ENCODE measurements at regions not wholly inside any gene's neighbourhood (a gene's known extent, or its start where the extent isn't known, plus 50 kb on each side); places are given as distances from the start of the nearest gene placed in this dataset.
"Not testable (repeated sequence)": the region's sequence is repeated elsewhere in the genome, so short reads cannot be mapped to it uniquely, and the experiment has no call there.

DNA sequence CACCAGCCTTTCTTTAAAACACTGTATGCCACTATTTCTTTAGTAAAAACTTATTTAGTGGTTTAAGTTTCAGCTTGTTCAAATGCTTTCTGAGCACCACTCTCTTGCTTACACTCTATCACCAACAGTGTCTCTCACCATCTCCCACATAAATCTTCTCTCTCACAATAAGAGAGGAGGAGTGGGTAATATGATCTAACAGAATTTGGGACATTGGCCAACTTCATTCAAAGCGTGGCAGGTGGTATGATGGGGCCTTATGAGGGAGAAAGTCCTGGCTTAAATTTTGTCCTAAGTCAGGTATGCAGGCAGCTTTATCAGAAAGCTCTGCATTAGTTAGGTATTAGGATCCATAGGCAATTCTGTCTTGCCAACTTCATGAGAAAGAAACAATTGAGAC lies 1132.5 kb downstream of the TUSC7 start:
- DNase-seq (ENCODE audit: low spot score) = no peak

DNA sequence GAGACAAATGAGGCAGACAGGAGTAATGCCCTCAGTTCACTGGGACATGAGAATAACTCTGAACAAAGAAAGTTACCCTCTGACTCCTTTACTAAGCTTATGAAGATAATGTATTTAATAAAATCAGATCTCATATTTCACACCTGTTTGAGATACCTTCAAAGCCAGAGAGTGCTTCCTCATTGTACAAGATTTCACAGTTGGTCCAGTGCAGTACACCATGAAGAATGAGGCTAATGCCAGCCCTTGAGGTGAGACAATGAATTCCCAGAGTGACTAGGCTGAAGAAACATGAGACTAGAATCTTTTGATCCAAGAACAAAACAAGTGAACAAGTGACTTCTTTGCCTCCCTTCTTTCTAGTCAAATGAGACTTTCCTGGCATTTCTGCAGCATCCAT lies 1133.8 kb downstream of the TUSC7 start:
- no peak for DNase-seq (ENCODE audit: low spot score)

DNA sequence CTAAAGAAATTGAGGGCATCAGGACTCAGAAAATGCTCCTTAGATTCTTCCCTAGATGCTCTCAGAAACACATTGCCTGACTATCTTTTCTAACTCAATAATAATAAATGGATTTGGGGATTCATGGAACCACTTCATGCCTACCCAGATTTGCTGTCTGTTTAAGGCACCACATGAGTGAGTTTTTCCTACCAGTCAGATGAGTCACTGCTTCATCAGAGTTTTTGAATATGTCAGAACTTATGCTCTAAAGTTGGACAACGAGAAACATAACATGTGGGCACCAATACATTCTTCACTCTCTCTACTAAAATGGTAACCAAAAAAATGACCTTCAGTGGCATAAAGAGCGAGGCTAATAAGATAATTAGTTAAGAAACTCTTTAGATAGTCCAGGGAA lies 1135.1 kb downstream of the TUSC7 start:
- no peak for DNase-seq (ENCODE audit: low spot score)

DNA sequence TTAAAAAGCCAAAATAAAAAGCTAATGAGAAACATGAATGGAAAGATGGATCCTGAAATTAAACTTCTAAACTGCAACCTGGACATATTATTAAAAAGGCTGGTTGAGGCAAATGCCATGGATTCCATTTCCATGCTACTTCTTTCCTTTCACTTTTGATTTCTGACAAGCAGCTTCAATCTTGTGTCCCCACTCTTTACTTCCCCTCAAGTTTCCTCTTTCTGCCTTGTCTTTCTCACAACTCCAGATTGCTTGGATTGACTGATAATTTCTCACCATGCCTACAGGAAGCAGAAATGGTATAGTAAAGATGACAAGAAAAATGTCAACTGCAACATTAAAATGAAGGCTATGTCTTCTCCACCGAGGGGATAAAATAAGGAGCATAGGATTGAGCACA lies 1136.7 kb downstream of the TUSC7 start:
- no peak for DNase-seq (ENCODE audit: low spot score)

DNA sequence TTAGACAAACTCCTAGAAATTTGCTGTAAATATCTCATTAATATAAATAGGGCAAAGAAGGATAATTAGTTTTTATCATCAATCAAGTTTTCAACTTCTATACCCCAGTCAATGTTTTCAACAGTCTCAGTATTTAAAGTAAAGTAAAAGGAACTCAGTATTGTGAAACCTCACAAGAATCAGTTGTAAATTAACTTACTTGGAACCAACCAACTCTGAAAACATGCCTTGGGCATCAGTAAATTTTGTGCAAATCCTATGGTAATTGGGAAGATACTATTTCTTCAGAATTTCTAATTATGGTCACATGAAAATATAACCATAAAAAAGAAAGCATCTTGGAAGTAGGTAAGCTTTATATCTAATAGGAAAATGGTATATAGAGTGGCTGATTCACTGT lies 1139.0 kb downstream of the TUSC7 start:
- no peak for DNase-seq (ENCODE audit: low spot score)

DNA sequence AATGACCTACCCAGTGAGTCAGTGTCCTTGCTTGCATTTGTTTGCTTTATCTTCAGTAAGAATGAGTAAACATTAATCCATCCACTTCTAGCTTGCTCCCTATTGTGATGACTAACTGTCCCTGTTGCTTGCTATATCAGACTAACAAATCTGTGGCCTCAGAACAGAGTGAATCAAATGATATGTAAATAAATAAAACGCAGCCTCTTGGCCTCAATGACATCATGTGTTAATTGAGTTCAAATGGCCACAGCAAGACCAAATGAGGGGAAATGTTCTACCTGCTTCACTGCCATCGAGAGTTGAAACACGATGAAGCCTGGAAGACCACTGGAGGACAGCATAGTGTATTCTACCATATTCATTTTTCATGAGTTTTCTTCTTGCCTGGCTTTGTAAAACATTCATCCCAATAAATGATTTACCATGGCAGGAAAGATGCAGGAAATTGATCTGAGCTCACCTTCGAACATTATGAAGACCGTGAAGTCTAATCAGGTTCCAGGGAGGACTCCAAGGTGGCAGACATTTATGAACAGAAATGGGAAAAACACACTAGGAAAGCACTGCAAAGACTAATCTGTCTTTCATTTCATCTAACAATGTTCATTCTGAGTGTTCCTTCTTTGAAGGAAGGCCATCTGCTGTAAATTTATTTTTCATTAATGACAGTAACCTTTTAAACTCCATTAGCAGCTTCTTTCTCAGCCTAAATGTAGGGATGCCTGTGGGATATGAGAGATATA lies 1144.5 kb downstream of the TUSC7 start:
- DNase-seq (ENCODE audit: low spot score) = no peak

DNA sequence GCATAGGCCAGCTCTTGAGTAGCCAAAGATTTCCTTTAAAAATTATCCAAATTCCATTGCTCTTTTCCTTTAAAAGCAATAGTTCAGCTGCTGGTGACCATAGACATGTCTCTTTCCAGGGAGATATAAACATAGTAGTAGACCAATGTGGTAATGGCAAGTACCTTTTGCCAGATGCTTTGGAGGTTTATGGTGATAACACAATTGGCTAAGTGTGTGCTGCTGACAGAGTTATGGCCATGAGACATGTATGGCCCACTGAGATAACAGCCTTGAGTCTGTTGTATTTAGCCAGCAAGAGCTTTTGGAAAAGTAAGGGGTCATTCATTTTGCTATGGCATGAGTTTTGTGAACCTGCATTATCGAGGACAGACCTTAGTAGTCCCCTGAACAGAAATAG lies 1146.8 kb downstream of the TUSC7 start:
- DNase-seq (ENCODE audit: low spot score) = no peak

DNA sequence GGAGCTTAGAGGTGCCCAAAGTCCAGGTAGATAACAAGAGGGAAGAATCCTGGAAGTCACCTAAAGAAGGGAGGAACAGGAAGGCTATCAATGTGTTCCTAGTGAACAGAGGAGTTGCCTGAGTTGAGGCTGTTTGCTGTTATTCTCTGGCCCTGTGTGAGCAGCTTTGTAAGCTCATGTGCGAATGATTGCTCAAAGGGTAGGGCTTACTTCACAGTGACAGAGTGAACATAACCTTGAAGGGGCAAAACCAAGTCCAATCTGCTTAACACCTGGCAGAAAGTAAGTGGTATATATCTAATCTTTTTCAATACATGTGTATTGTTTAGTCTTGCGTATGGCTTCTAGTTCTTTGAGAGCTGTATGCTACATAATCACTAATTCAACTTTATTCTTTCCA lies 1153.6 kb downstream of the TUSC7 start:
- DNase-seq (ENCODE audit: low spot score) = no peak

DNA sequence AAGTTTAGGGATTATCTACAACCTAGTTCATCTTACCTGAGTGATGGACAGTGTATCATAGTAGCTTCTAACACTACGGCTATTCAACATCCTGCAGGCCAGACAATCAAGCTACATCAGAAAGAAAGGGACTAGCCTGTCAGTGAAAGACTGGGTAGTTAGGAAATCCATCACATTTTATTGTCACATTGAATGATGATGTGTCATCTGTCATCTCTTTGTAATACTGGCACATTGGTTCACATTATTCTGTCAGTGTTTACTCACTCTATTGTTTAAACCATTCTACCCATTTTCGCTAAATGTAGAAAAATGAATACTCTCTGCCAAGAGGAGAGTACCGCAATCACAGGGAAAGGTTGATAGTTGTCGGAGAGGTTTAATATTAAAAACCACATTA lies 1155.8 kb downstream of the TUSC7 start:
- no peak for DNase-seq (ENCODE audit: low spot score)

DNA sequence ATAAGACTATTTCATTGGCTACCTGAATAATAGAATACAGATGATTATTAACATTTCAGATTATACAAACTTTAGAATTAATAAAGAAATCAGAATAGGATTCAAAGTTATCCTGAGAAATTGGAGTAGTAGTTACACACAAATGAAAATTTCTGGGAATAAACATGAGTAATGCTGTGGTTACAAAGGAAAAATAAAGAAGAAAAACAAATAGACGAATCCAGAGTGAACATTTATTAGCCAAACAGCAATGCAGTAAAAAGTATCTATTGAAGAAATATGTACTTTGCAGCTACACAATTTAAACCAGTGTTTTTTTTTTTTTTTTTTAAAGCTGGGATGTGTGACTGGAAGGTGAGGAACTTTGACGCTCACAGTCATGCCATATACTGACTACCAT lies 1159.2 kb downstream of the TUSC7 start:
- no peak for DNase-seq (ENCODE audit: low spot score)

DNA sequence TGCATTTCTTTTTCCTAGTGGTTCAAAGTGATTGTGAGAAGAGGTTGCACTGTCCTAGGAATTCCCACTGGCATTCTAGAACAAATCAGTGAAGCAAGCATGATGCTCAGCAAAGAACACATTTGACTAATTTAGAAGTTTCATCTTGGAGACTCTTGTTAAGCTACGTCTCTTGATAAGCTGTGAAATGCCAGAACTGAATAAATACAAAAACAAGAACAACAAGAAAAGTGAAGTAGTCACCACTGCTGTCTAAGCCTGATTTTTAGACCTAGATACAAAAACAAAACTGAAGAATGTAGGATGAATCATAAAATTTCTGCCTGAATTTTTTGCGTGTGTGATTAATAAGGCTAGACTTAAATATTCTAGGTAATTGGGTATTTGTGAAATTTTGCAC lies 1162.4 kb downstream of the TUSC7 start:
- no peak for DNase-seq (ENCODE audit: low spot score)

DNA sequence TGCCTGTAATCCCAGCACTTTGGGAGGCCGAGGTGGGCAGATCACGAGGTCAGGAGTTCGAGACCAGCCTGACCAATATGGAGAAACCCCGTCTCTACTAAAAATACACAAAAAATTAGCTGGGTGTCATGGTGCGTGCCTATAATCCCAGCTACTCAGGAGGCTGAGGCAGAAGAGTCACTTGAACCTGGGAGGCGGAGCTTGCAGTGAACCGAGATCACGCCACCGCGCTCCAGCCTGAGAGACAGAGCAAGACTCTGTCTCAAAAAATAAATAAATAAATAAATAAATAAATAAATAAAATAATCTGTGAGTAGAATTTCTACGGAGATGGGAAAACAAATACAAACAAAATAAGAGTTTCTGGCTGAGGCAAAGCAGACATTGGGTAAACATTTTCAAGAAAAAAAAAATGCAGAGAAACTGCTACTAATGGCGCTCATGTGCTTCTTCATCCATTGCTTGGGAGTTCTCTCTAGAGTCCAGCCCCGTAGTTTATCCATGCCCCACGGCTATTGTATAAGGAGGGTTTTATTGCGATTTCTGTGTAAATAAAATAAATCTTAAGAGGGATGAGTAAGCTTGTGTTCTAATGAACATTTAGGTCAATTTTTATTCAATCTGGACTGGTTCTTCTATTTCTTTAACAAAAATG lies 1161.9 kb downstream of the IGSF11 start:
- not testable (repeated sequence) for DNase-seq (ENCODE audit: low spot score)

DNA sequence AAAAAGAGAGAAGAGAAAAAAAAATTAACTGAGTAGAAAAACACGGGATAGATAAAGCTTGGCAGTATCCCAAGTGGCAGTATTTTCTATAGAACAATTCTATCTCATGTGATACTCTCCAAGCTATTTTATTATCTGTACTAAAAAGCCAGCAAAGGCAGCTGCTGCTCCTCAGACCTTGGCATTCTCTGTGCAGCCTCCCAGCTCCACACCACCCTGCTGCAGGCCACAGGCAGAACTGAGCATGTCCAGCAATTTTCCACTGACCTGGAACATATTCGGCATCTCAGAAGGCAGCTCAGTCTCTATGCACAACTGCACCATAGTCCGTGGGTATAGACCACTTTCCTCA lies 1161.4 kb downstream of the IGSF11 start:
- DNase-seq (ENCODE audit: low spot score) = no peak

DNA sequence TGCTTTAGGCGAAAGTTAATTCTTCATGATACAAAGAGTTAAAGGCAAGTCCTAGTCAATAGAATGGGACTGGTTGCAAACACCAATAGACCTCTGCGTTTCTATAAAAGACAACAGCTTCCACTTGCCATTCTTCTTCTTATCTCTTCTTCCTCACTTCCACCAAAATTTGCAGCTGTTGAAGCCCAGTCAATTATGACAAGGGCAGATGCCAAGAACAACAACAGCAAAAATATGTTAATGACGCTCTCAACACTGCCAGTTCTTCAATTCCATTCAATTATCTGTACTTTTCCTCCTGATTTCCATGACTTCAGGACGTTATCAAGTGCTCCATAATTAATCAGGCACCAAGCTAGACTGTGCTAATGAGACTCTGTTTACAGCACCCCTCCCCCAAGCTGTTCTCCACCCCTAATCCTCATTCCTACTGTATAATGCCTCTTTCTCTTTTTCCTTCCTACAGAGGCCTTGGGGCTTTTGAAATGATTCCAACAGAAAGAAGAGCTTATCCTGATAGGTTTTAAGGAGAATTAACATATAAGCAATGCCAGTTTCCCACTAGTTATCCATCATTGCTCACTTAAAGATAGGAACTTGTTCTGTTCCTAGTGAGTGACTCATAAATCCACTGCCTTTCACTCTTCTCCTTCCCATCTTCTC lies 1160.5 kb downstream of the IGSF11 start:
- no peak for DNase-seq (ENCODE audit: low spot score)

DNA sequence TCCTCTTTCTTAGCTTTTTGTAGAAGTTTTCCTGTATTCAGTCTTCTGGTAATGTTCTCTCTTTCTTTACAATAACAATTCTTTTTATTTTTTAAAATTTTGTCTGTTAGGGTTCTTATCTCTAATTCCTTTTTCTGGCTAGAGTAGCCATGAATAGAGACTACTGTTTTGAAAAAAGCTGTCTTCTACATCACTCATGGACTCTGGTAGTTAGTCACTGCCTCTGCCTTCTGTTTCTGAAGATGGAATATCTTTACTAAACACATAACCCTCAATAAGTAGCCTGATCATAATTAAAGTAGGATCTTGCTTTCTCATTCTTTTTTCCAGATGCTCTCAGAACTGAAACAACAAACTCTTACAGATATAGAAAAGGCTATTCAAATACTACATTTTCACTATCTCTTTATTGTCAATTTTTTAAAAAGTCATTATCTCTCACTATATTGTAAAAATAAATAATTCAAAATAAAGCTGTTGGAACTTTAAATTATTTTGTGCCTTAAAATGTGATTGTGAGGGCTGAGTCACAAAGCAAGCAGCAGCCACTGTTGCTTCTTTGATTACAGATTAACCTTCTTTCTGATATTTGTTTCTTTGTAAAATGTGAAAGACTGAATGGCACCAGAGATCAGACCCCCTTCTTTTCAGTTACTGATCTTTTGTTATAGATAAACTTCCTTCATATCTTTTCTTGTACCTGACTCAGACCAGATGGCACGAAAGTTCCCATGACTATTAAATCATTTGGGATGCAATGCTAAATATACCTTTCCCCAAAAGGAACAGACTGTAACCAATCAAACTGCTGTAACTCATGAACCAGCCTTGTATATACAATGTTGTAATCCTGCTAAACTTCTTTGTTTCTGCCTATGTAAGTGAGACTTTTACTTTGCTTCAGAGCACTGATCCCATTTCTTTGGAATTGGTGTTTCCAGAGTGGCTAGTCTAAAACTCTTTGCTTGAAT lies 1159.5 kb downstream of the IGSF11 start:
- no peak for DNase-seq (ENCODE audit: low spot score)

DNA sequence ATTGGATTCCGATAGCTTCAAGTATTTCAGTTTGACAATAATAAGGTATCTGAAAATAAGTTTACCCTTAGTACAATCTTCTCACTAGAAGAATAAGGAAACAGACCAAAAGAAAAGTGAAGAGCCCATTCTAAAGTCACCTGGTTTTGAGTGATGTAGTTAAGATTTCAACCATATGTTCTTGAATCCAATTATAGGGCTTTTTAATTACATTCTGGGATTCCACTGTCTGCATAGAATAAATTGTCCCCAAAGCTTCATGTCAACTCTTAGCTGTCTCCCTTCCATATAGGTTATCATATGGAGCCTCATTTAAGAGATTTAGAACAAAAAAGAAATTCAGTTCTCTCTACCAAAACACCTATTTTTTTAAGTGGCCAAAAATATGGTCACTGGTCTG lies 1158.8 kb downstream of the IGSF11 start:
- DNase-seq (ENCODE audit: low spot score) = no peak

DNA sequence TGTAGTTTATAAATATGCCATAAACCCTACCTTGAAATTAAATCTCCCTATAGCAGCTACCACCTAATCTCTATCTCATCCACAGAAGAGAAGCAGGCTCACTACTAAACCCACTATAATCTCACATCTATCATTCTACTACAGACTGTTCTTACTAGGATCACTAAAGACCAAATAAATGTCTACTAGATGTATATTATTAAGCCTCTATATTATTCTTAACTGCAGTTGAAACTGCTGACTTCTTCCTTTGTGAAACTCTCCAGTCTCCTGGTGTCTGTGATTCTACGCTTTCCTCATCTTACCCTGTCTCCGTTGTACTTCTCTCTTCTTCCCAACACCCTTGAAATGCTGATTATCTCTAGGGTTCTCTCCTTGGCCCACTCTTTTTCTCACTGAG lies 1154.0 kb downstream of the IGSF11 start:
- no peak for DNase-seq (ENCODE audit: low spot score)

DNA sequence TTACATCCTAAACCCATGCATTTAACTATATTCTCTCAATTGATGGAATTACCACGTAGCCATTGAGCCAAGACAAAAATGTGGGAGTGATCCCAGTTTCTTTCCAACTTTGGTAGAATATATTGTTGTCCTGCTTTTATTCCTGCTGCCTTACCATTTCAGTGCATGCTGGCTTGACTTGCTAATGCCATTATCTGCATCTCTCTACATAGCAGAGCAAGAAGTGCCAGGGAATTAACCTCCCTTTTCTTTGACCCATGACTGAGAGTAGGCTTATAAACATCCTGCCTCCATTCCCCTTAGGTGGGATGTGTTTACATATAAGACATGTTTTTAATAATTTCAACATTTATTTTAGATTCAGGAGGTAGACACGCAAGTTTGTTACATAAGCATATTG lies 1153.4 kb downstream of the IGSF11 start:
- DNase-seq (ENCODE audit: low spot score) = no peak

DNA sequence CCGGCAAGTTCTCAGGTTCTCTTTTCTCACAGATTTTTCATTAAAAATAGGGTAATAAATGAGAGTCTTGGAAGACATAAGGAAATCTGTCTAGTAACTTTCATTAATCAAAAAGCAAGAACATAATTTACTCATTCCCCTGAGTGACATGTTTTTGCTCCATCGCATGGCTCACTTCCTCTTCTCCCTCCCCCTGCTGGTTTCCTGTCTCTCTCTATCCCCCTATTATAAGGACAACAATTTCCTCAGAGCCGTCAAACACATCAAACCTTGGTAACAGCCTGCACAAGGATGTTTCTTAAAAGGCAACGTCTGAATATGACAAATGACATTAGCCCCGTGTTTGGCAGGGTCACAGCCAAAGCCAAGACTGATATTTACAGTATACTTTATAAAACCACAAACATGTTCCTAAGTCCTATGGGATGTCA lies 1149.6 kb downstream of the IGSF11 start:
- DNase-seq (ENCODE audit: low spot score) = no peak

DNA sequence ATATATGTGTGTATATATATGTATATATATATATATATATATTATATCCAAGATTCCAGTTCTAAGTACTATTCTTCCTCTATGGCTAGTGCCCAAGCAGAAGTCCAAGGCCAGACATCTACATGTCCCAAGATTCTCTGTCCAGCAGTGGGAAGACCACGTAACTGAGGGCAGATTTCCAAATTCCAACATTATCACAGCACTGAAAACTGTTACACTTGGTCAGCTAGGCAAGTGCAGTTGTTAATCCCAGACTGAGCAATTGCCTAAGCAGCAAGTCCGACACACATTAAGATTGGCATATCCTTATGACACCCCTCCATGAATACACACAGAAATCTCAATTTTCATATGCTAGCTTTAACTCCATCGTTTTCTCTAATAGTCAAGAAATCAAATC lies 1148.5 kb downstream of the IGSF11 start:
- DNase-seq (ENCODE audit: low spot score) = no peak

DNA sequence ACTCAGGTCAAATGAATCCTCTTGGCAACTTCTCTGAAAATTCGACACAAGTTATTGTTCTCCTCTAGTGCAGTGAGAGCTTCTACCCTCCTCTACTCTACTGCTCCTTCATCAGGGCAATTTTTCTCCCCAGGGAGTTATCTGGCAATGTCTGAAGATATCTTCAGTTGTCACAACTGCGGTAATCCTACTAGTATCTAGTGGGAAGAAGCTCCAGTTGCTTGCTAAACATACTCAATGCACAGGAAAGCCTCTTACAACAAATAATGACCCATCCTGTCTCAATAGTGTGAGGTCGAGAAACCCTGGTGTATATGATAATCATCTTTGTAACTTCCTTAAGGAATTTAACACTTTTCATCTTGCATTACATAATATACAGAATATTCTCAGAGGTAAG lies 1147.6 kb downstream of the IGSF11 start:
- no peak for DNase-seq (ENCODE audit: low spot score)

DNA sequence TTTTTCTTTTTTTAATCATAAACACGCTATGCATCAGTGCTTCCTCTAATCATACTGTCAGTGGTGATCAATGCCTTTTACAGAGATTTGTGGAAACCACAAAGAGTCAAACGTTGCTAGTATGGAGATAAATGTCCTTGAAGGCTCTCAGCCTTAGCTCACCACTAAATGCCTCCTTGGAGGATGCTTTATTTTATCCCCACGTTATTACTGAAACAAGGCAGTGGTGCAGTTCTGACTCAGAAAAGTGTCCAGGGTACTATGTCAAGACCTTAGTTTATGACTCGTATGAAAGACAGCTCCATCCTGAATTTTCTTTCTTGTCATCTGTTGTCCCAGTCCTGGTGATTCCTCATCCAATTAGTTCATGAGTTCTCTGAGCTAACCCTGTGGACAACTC lies 1146.7 kb downstream of the IGSF11 start:
- no peak for DNase-seq (ENCODE audit: low spot score)

Data from hematopoietic multipotent progenitor cell treated with erythropoietin and hydrocortisone succinate and interleukin-3 and kit ligand, for 15 days (in vitro differentiated cells).